ENCODE measurements at regions not wholly inside any gene's neighbourhood (a gene's known extent, or its start where the extent isn't known, plus 50 kb on each side); places are given as distances from the start of the nearest gene placed in this dataset.
A peak's percentile ranks its signal among the peaks of the same experiment; 100 is the strongest.

DNA sequence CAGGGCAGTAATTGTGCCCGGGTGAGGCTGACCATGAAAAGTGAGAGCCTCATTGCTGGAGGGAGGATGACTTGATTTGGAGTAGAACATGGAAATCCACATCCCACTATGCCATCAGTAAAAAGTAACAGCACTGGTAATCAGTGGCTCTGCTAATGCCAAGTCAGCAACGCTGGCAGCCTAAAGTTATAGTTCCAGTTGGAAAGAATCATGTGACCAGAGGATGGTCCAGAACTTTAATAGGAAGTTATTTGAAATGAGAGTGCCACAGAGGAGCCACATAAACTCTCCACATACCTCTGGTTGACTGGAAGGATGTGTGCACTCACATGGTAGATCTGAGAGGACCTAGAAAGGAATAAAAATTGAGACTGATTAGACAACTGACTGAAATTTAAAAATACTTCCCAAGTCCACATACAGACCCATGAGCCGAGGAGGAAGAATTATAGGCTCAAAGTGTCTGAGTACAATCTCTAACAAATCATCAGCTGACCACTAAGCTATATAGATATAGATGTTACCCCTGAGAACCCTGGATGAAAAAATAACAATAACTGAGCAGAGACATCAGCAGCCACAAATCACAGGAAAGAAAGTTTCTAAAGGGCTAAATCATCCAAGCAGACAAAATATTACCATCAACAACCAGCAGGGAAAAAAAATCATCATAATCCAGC is 346.8 kb downstream of the STK39 start:
- no peak for DNase-seq (ENCODE audit: low spot score)

DNA sequence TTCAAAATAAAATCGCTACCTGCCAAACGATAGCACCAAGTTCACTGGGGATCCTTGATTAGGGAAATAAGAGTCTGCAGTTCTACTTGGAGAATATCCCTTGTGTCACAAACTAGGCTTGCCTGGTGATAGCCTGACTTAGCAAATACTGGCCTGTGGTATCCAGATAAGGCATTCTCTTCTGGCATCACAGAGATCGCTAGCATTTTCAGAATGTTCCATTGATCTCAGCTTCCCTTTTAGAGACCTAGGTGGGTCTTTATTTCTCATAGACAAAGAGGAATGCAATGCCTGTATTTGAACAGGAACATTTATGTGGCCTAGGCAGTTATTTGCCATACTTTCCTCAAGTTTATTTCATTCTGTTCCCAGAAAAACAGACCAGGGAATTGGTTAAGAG is 349.1 kb downstream of the STK39 start:
- DNase-seq (ENCODE audit: low spot score) = no peak

GRCh38 chr2:167891841-167892240 is 355.6 kb downstream of the STK39 start:
- DNase-seq (ENCODE audit: low spot score) = no peak

DNA sequence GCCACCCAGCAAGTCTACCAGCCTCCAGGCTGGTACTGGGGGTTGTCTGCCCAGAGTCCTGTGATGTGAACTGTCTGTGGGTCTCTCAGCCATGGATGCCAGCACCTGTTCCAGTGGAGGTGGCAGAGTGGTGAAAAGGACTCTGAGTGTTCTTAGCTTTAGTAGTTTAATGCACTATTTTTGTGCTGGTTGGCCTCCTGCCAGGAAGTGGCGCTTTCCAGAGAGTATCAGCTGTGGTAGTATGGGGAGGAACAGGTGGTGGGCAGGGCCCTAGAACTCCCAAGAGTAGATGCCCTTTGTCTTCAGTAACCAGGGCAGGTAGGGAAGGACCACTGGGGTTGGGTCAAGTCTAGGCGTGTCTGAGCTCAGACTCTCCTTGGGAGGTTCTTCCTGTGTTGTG is 356.7 kb downstream of the STK39 start:
- DNase-seq (ENCODE audit: low spot score) = no peak

- DNase-seq (ENCODE audit: low spot score) = no peak
These were observed 367.0 kb downstream of the STK39 start for GRCh38 chr2:167880415-167880814.

DNA sequence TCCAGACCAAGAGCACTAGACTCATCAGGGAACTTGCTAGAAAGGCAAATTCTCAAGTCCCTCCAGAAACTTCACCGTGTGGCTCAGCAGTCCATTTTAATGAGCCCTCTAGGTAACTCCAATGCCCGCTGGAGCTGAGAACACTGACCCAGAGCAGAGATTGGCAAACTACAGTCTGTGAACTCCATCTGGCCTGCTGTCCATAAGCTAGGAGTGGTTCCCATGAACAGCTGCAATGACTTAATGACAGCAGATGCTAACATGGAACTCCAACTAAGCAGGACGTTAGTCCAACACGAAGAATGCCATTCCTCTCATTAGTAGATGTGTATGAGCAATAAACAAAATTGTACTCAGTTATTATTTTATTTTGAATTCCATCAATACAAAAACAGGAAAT is 371.9 kb downstream of the STK39 start:
- DNase-seq (ENCODE audit: low spot score) = no peak

DNA sequence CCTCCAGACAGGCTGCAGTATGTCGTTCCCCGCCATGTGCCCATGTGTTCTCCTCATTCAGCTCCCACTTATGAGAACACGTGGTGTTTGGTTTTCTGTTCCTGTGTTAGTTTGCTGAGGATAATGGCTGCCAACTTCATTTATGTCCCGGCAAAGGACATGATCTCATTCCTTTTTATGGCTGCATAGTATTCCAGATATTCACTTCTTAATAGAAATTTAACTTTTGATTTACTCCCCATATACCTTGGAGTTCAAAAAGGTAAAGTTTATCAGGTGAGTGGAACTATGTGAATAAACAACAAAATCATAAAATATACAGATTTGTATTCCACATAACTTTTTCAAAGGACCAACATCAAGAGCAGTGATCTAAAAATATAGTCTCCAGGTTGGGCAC is 372.6 kb downstream of the STK39 start:
- DNase-seq (ENCODE audit: low spot score) = no peak

DNA sequence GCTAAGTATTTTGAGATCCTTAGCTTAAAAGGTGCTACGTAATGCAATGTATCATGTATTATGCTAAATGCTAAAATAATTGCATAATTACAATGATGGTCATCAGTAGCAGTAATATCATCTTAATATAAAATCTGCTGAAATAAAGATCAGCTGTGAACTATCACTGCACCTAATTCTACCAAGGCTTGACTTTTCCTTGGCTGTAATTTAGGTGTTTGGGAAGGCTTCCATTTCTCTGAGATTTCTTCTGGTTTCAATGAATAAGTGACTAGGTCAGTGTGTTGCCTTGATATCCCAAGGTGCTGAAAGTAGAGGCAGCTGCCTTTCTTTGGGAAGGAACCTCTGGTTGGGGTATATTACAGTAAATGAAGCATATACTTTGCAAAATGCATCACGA is 376.1 kb downstream of the STK39 start:
- no peak for DNase-seq (ENCODE audit: low spot score)

- DNase-seq (ENCODE audit: low spot score) = peak; percentile 11
These were observed 378.2 kb downstream of the STK39 start for GRCh38 chr2:167869200-167869599.

DNA sequence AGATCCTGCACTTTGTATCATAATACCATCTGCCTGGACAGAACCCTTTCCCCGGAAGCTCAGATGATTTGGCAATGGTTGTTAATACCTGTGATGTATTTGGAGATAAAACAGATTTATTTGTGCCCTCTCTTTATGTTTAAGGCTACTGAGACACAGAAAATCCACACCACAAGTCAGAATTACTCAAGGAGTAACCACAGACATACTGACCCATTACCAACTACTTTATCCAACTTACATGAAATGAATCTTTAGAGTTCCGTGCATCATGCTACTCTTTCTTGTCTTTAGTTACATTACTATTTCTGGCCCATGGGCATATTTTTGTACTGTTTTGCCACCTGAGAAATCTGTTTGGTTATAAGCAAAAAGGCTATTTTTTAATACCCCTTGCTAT is 384.0 kb downstream of the STK39 start:
- no peak for DNase-seq (ENCODE audit: low spot score)

- DNase-seq (ENCODE audit: low spot score) = no peak
These were observed 384.6 kb downstream of the STK39 start for GRCh38 chr2:167862782-167863181.

DNA sequence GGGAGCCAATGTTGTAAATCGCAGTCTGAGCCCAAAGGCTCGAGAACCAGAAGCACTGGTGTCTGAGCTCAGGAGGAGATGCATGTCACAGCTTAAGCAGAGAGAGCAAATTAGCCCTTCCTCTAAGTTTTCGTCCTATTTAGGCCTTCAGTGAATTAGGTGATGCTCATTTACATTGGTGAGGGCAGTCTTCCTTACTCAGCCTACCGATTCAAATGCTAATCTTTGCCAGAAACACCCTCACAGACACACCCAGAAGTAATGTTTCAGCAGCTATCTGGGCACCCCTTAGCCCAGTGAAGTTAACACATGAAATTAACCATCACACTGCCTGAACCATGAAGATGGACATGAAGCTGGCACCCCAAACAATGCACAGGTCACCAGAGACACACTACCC is 385.1 kb downstream of the STK39 start:
- no peak for DNase-seq (ENCODE audit: low spot score)

DNA sequence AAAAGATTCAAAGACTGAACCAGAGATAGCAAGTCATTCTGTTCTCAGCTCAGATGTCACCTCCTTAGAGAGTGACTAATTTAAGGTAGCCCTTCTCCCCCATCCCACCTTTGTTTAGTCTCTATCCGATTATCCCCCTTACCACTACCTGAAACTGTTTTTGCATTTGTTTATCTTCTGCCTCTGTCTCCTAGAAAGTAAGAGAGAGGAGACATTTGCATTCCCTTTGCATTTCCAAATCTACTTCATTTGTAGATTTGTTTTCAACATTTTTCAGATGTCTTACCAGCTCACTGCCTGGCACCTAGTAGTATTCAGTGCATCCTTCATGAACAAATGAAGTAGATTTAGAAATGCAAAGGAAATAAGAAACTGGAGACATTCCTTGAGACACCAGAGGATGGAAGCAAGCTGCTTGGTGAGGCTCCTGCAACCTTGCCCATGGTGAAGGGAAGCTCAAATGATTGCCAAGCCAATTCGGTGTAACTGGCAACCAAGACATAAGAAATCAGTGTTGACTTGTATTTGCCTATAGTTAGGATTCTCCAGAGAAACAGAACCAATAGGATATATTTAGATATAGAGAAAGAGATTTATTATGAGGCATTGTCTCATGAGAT is 385.7 kb downstream of the STK39 start:
- no peak for DNase-seq (ENCODE audit: low spot score)

DNA sequence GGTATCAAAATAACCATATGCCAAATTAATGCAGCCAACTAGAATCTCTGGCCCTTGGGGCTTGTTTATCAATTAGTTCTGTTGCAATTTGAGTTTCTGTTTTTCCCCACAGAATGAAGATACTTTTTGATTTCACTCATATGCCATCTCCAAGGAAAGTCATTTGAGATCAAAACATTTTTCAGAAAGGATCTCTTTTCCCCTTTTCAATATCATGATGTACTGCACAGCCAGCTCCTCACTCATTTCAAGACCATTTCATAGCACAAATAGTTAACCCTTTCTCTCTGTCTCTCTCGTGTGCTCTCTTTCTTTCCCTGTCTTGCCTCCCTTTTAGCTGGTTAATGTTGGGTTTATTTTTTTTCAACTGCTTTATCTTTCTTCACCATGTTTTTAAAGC is 387.3 kb downstream of the STK39 start:
- no peak for DNase-seq (ENCODE audit: low spot score)

DNA sequence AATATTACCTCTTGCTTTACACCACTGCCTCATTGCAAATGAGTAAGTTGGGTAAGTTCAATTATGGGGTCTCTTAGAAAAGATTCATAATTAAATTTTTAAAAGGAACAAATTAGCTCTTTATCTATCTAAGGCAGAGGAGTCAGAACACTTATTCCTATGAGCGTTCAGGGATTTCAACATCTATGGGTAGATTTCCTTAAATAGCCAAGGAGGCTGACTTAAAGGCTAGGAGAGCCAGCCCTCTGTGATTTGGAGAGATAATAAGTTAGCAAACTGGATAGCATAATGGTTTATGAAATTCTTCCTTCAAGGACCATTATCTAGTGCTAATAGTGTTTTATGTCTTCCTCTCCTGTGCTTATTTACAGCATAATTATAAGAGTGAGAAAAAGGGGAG is 387.7 kb downstream of the STK39 start:
- no peak for DNase-seq (ENCODE audit: low spot score)

GRCh38 chr2:167858086-167858485 is 389.3 kb downstream of the STK39 start:
- no peak for DNase-seq (ENCODE audit: low spot score)

DNA sequence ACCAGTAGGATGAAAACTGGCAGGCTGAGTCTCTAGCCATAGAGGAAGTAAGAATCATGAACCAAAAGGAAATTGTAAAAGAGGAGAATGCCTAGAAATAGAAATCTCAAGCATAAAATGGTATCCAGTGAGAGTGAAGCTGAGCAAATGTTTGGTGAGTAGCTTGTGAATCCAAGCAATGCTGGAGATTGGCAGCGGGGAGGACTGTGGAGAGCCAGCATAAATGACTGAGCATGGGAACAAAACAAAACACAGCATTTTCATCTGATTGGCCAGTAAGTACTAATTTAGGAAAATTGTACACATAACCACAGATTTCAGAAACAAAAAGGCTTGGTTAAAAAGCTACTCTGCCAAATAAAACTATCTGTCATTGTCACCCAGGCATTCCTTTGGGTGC is 390.0 kb downstream of the STK39 start:
- no peak for DNase-seq (ENCODE audit: low spot score)

DNA sequence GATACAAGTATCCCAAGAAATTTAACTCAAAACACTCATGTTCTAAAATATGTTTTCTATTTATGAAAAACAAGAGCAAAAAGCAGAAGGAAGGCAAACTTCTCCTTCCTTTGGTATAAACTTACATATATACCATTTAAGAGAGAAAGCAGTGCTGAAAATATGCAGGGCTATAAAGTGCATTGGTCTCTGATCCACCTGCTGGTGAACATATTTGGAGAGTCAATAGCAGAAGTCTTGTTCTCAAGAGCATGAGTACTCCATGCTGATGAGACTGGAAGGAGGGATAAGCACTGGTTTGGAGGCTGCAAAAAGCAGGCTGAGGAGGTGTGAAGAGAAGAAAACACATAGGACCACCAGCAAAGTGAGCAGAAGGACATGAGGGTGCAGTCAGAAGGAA is 391.2 kb downstream of the STK39 start:
- DNase-seq (ENCODE audit: low spot score) = no peak

GRCh38 chr2:167855211-167855610 is 392.2 kb downstream of the STK39 start:
- DNase-seq (ENCODE audit: low spot score) = no peak

DNA sequence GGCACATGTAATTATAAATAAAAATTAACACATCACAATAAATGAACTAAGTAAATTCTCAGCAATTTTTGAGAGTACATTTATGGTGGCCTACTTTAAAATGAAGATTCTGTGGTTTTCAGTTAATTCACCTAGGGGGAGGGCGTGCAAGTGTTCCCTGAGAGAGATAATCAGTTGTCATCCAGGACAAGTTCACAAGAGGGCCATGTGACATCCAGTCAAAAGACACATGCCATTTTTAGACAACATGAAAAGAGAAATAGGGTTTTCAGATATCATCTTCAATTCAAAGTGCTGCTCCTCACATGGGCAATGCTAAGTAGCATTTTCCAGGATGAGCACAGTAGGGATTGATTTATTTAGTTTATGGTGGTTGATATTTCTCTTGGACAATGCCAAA is 393.7 kb downstream of the STK39 start:
- DNase-seq (ENCODE audit: low spot score) = no peak

DNA sequence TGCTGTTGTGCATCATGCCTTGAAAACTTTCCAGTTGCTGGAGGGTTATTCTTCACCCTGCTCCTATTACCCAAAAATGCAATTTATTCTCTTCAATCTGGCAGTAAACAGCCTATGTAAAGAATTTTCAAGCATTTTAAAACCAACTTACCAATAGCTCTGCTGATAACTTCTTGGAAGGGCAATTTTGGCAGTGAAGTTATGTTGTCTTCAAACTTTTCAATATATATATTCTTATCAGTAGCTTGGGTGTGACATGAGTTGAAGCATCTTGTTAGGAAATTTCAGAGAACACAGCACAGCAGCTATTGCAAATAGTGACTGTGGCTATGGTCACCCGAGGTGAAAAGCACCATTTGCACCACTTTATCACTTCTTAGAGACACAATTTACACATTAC is 395.5 kb downstream of the STK39 start:
- no peak for DNase-seq (ENCODE audit: low spot score)

DNA sequence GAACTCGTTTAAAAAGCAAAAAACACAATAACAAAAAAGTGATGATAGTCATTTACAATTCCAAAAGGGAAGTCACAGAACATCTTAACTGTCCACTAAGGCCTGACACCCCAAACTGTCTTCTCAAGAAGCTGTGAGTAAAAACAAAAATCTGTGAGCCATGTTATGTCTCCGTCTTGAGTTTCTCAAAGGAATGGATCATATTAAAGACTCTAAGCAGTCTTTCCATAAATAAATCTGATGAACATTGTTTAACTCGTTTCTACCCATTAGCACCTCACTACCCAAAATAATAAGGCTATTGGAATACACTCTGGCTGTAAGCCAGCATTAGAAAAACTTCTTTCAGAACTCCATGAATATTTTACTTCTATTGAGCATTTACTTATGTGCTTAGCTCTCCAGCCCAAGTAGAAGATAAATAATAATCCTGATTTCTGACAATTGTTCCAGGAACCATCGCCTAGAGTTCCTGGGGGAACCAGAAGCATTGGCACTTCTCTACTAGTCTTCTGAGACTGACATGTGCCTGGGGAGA is 396.0 kb downstream of the STK39 start:
- DNase-seq (ENCODE audit: low spot score) = no peak

- DNase-seq (ENCODE audit: low spot score) = peak; percentile 61
These were observed 402.5 kb downstream of the STK39 start for GRCh38 chr2:167844714-167845530.
